GM23338 (cell line): ENCODE measurements at regions not wholly inside any gene's neighbourhood (a gene's known extent, or its start where the extent isn't known, plus 50 kb on each side); places are given as distances from the start of the nearest gene placed in this dataset.

Experiments used
- ATAC-seq: fragments of 200-7000 bp; cut with Tn5 transposase; 3 replicates; pipeline ENCODE4 v1.9.1; 2020
- DNase-seq: peaks from one replicate; pipeline ENCODE4 v3.0.0-alpha.2; 2015; ENCODE audit warnings: low spot score
- H2AFZ ChIP-seq: fragments of 200-600 bp; sonication (generic); 2 replicates; pipeline ENCODE4 v1.8.0; 2016; ENCODE audit warnings: antibody characterized with exemption, mild to moderate bottlenecking, moderate library complexity
- H3F3A ChIP-seq: fragments of 200-600 bp; sonication (generic); replicated peaks from 2 replicates; pipeline ENCODE4 v1.8.0; 2017; ENCODE audit warnings: antibody characterized with exemption, mixed run types, low read depth
- H3K27ac ChIP-seq: fragments of 200-600 bp; sonication (generic); 2 replicates; pipeline ENCODE4 v1.6.1; 2016; ENCODE audit warnings: low read depth
- H3K27me3 ChIP-seq: fragments of 200-600 bp; sonication (generic); 2 replicates; pipeline ENCODE4 v1.8.0; 2016; ENCODE audit warnings: mild to moderate bottlenecking, mixed run types, moderate library complexity; ENCODE audit not compliant: insufficient read depth
- H3K36me3 ChIP-seq: fragments of 200-600 bp; sonication (generic); 2 replicates; pipeline ENCODE4 v1.8.0; 2016; ENCODE audit warnings: mild to moderate bottlenecking; ENCODE audit not compliant: insufficient read depth
- H3K4me1 ChIP-seq: fragments of 200-600 bp; sonication (generic); 2 replicates; pipeline ENCODE4 v1.8.0; 2016; ENCODE audit warnings: mild to moderate bottlenecking, moderate library complexity; ENCODE audit not compliant: insufficient read depth
- H3K4me2 ChIP-seq: fragments of 200-600 bp; sonication (generic); 2 replicates; pipeline ENCODE4 v1.7.1; 2017; ENCODE audit warnings: mixed run types
- H3K4me3 ChIP-seq: fragments of 200-600 bp; sonication (generic); 2 replicates; pipeline ENCODE4 v1.6.1; 2016; ENCODE audit warnings: mixed run types
- H3K79me2 ChIP-seq: fragments of 200-600 bp; sonication (generic); replicated peaks from 2 replicates; pipeline ENCODE4 v1.8.0; 2017; ENCODE audit warnings: mild to moderate bottlenecking; ENCODE audit not compliant: insufficient read depth
- H3K9me2 ChIP-seq: fragments of 200-600 bp; sonication (generic); 2 replicates; pipeline ENCODE4 v1.8.0; 2017; ENCODE audit not compliant: insufficient read depth
- H4K20me1 ChIP-seq: fragments of 200-600 bp; sonication (generic); replicated peaks from 2 replicates; pipeline ENCODE4 v1.8.0; 2017; ENCODE audit warnings: mild to moderate bottlenecking; ENCODE audit not compliant: insufficient read depth
- H3K27ac Mint-ChIP-seq: 2 replicates; pipeline ENCODE4 v1.8.0; 2020; ENCODE audit warnings: inconsistent platforms, mild to moderate bottlenecking, moderate library complexity, mixed read lengths
- H3K27me3 Mint-ChIP-seq: 3 replicates; pipeline ENCODE4 v1.8.0; 2022; ENCODE audit warnings: low read depth, mild to moderate bottlenecking, moderate library complexity, mixed read lengths, inconsistent platforms; ENCODE audit not compliant: insufficient read depth, poor library complexity
- H3K36me3 Mint-ChIP-seq: 3 replicates; pipeline ENCODE4 v1.8.0; 2021; ENCODE audit warnings: low read depth, mild to moderate bottlenecking, inconsistent platforms, moderate library complexity, mixed read lengths
- H3K4me1 Mint-ChIP-seq: 3 replicates; pipeline ENCODE4 v1.8.0; 2020; ENCODE audit warnings: mild to moderate bottlenecking, inconsistent platforms, mixed read lengths
- H3K4me3 Mint-ChIP-seq: 3 replicates; pipeline ENCODE4 v1.8.0; 2021; ENCODE audit warnings: moderate library complexity, mild to moderate bottlenecking, inconsistent platforms, mixed read lengths
- H3K9me3 Mint-ChIP-seq: 3 replicates; pipeline ENCODE4 v1.8.0; 2020; ENCODE audit warnings: moderate library complexity, mild to moderate bottlenecking, inconsistent platforms, mixed read lengths
- CREB1 ChIP-seq: fragments of 250-450 bp; sonication (Bioruptor Pico); IDR thresholded peaks from 2 replicates; pipeline ENCODE4 v1.5.0; 2020; ENCODE audit warnings: low read depth, mild to moderate bottlenecking, moderate library complexity
- ETS1 ChIP-seq: IDR thresholded peaks from 2 replicates; pipeline ENCODE4 v1.6.1; 2016; ENCODE audit warnings: antibody characterized with exemption
- EZH2 ChIP-seq: fragments of 200-600 bp; sonication (generic); IDR thresholded peaks from one replicate; pipeline ENCODE4 v1.8.0; 2017; ENCODE audit warnings: antibody characterized with exemption, mild to moderate bottlenecking, low read depth; ENCODE audit not compliant: unreplicated experiment
- EZH2phosphoT487 ChIP-seq: fragments of 200-600 bp; sonication (generic); IDR thresholded peaks from one replicate; pipeline ENCODE4 v1.8.1; 2018; ENCODE audit warnings: antibody characterized with exemption; ENCODE audit not compliant: unreplicated experiment
- JUNB ChIP-seq: IDR thresholded peaks from one replicate; pipeline ENCODE4 v1.6.1; 2016; ENCODE audit warnings: antibody characterized with exemption; ENCODE audit not compliant: unreplicated experiment
- NANOG ChIP-seq: IDR thresholded peaks from 2 replicates; pipeline ENCODE4 v1.6.1; 2016; ENCODE audit warnings: antibody characterized with exemption, borderline replicate concordance
- POLR2AphosphoS5 ChIP-seq: IDR thresholded peaks from 2 replicates; pipeline ENCODE4 v1.6.1; 2016; ENCODE audit warnings: antibody characterized with exemption, low read depth
- STAT1 ChIP-seq: IDR thresholded peaks from one replicate; pipeline ENCODE4 v1.6.1; 2016; ENCODE audit warnings: antibody characterized with exemption; ENCODE audit not compliant: unreplicated experiment
- ZNF114 ChIP-seq: fragments of 250-450 bp; sonication (Bioruptor Pico); IDR thresholded peaks from 2 replicates; pipeline ENCODE4 v1.5.0; 2020; ENCODE audit warnings: mild to moderate bottlenecking, moderate library complexity
- ZNF331 ChIP-seq: fragments of 250-450 bp; sonication (Bioruptor Pico); IDR thresholded peaks from 2 replicates; pipeline ENCODE4 v1.5.0; 2020; ENCODE audit warnings: low read depth, mild to moderate bottlenecking, moderate library complexity
- ZNF462 ChIP-seq: fragments of 250-450 bp; sonication (Bioruptor Pico); IDR thresholded peaks from 2 replicates; pipeline ENCODE4 v1.5.0; 2020; ENCODE audit warnings: mild to moderate bottlenecking, moderate library complexity

GRCh38 chr11:107266455-107266854, 191.2 kb downstream of the CWF19L2 start:
- Histone ChIP-seq H3K4me2 (no peak overlapping the region), H2AFZ (no peak overlapping the region), H3K79me2 (no peaks in the 10 kb centered on the region), H3K4me1 (no peaks in the 10 kb centered on the region), H3K27ac (no peak overlapping the region), H3K36me3 (no peaks in the 10 kb centered on the region), H3K4me3 (no peak overlapping the region), H4K20me1 (no peaks in the 10 kb centered on the region), H3K27me3 (no peaks in the 10 kb centered on the region), H3F3A (no peaks in the 10 kb centered on the region), H3K9me2 (no peaks in the 10 kb centered on the region)
- ATAC-seq = no peak
- TF ChIP-seq POLR2AphosphoS5 = no peak
- TF ChIP-seq JUNB = no peak
- no peak for TF ChIP-seq ZNF114 (CRISPR knock-in tag)
- TF ChIP-seq NANOG = no peak
- no peak for TF ChIP-seq ZNF462 (CRISPR knock-in tag)
- no peak for TF ChIP-seq ETS1
- no peak for TF ChIP-seq EZH2phosphoT487
- no peak for TF ChIP-seq STAT1
- no peak for TF ChIP-seq ZNF331
- TF ChIP-seq CREB1 (CRISPR knock-in tag) = no peak
- no peak for TF ChIP-seq EZH2
- Mint-ChIP-seq H3K4me3 (no peak overlapping the region), H3K4me1 (no peaks in the 10 kb centered on the region), H3K36me3 (no peaks in the 10 kb centered on the region), H3K9me3 (no peaks in the 10 kb centered on the region), H3K27ac (no peak overlapping the region), H3K27me3 (peaks cover 3% of the 10 kb centered on the region)
- DNase-seq = no peak
